ENCODE measurements at regions not wholly inside any gene's neighbourhood (a gene's known extent, or its start where the extent isn't known, plus 50 kb on each side); places are given as distances from the start of the nearest gene placed in this dataset.
"Not testable (repeated sequence)": the region's sequence is repeated elsewhere in the genome, so short reads cannot be mapped to it uniquely, and the experiment has no call there.

GRCh38 chr12:131340616-131341210, 370.2 kb upstream of the SFSWAP start:
- no peak for DNase-seq (ENCODE audit: low read depth in 2 of 2)

GRCh38 chr12:131341608-131342007, 369.3 kb upstream of the SFSWAP start:
- not testable (repeated sequence) for DNase-seq (ENCODE audit: low read depth in 2 of 2)

GRCh38 chr12:131343436-131343835, 367.5 kb upstream of the SFSWAP start:
- DNase-seq (ENCODE audit: low read depth in 2 of 2), result not testable (repeated sequence)

GRCh38 chr12:131344715-131345520, 366.0 kb upstream of the SFSWAP start:
- DNase-seq (ENCODE audit: low read depth in 2 of 2), result not testable (repeated sequence)

- no peak for DNase-seq (ENCODE audit: low read depth in 2 of 2)
These were observed 365.1 kb upstream of the SFSWAP start for GRCh38 chr12:131345521-131346436.

- DNase-seq (ENCODE audit: low read depth in 2 of 2), result no peak
These were observed 364.1 kb upstream of the SFSWAP start for GRCh38 chr12:131346555-131347344.

GRCh38 chr12:131347345-131347714, 363.6 kb upstream of the SFSWAP start:
- no peak for DNase-seq (ENCODE audit: low read depth in 2 of 2)

GRCh38 chr12:131347732-131348131, 363.2 kb upstream of the SFSWAP start:
- DNase-seq (ENCODE audit: low read depth in 2 of 2), result no peak

- DNase-seq (ENCODE audit: low read depth in 2 of 2), result no peak
These were observed 362.7 kb upstream of the SFSWAP start for GRCh38 chr12:131348231-131348630.

- no peak for DNase-seq (ENCODE audit: low read depth in 2 of 2)
These were observed 362.2 kb upstream of the SFSWAP start for GRCh38 chr12:131348646-131349045.

- no peak for DNase-seq (ENCODE audit: low read depth in 2 of 2)
These were observed 361.3 kb upstream of the SFSWAP start for GRCh38 chr12:131349397-131350127.

- no peak for DNase-seq (ENCODE audit: low read depth in 2 of 2)
These were observed 360.0 kb upstream of the SFSWAP start for GRCh38 chr12:131350943-131351318.

- DNase-seq (ENCODE audit: low read depth in 2 of 2), result no peak
These were observed 359.4 kb upstream of the SFSWAP start for GRCh38 chr12:131351319-131352028.

- DNase-seq (ENCODE audit: low read depth in 2 of 2), result no peak
These were observed 358.5 kb upstream of the SFSWAP start for GRCh38 chr12:131352296-131352900.

- DNase-seq (ENCODE audit: low read depth in 2 of 2), result no peak
These were observed 357.5 kb upstream of the SFSWAP start for GRCh38 chr12:131353376-131353775.

- DNase-seq (ENCODE audit: low read depth in 2 of 2), result no peak
These were observed 357.1 kb upstream of the SFSWAP start for GRCh38 chr12:131353826-131354225.

- DNase-seq (ENCODE audit: low read depth in 2 of 2), result no peak
These were observed 355.3 kb upstream of the SFSWAP start for GRCh38 chr12:131355361-131356245.

- no peak for DNase-seq (ENCODE audit: low read depth in 2 of 2)
These were observed 354.3 kb upstream of the SFSWAP start for GRCh38 chr12:131356485-131357184.
